Epithelial cell of proximal tubule (primary cell): ENCODE measurements at regions not wholly inside any gene's neighbourhood (a gene's known extent, or its start where the extent isn't known, plus 50 kb on each side); places are given as distances from the start of the nearest gene placed in this dataset.

Experiments used
- DNase-seq: peaks from one replicate; pipeline ENCODE4 v3.0.0-alpha.2; 2011; ENCODE audit warnings: low read depth
- H3K4me3 ChIP-seq: 2 replicates; pipeline ENCODE4 v1.5.1; 2011; ENCODE audit warnings: low read depth, mild to moderate bottlenecking, low read length
- CTCF ChIP-seq: conservative IDR thresholded peaks from 2 replicates; pipeline ENCODE4 v1.5.1; 2012; ENCODE audit warnings: low read depth, mild to moderate bottlenecking, low read length

- H3K4me3 ChIP-seq: no peak overlapping the region
- no peak for TF ChIP-seq CTCF
- no peak for DNase-seq
These were observed 443.9 kb downstream of the ZNF608 start for GRCh38 chr5:124302533-124302932.

GRCh38 chr5:124301850-124302249 lies 444.6 kb downstream of the ZNF608 start:
- DNase-seq: no peak
- TF ChIP-seq CTCF: no peak
- H3K4me3 ChIP-seq: no peak overlapping the region

- no peak for TF ChIP-seq CTCF
- no peak overlapping the region for H3K4me3 ChIP-seq
- no peak for DNase-seq
These were observed 445.4 kb downstream of the ZNF608 start for GRCh38 chr5:124300815-124301621.

GRCh38 chr5:124297826-124298225 lies 448.6 kb downstream of the ZNF608 start:
- no peak for TF ChIP-seq CTCF
- DNase-seq: no peak
- no peak overlapping the region for H3K4me3 ChIP-seq

- no peak for DNase-seq
- H3K4me3 ChIP-seq: no peak overlapping the region
- no peak for TF ChIP-seq CTCF
These were observed 454.1 kb downstream of the ZNF608 start for GRCh38 chr5:124292322-124292855.

GRCh38 chr5:124289641-124290311 lies 456.7 kb downstream of the ZNF608 start:
- no peak for DNase-seq
- peak; percentile 34 for TF ChIP-seq CTCF
- H3K4me3 ChIP-seq: no peak overlapping the region
